Endothelial cell of umbilical vein (primary cell): ENCODE measurements at regions not wholly inside any gene's neighbourhood (a gene's known extent, or its start where the extent isn't known, plus 50 kb on each side); places are given as distances from the start of the nearest gene placed in this dataset.

Experiments
- BruUV-seq: library from RNA; stranded (reverse); fragments of 400-500 nt; replicated peaks from 2 replicates; lab custom pipeline; 2021; lab: Mats Ljungman, UMichigan
- CTCF ChIA-PET: fragments of 300-600, 350-600 bp; sonication (Branson Sonifier 250); formaldehyde crosslinking; loops from one replicate; lab custom pipeline; 2021; ENCODE audit warnings: antibody characterized with exemption, inconsistent platforms; lab: Charles Lee
- POLR2A ChIA-PET: fragments of 300-600, 350-600 bp; sonication (Branson Sonifier 250); formaldehyde crosslinking; loops from one replicate; lab custom pipeline; 2021; ENCODE audit warnings: antibody characterized with exemption, inconsistent platforms; lab: Charles Lee
- DNase-seq: peaks from one replicate; pipeline ENCODE4 v3.0.0-alpha.2; 2011; ENCODE audit warnings: low read depth, low spot score
- FAIRE-seq: peaks from 2 replicates; lab custom pipeline; 2011; peaks lifted over from hg19 to GRCh38; lab: Jason Lieb, UNC
- H2AFZ ChIP-seq: 2 replicates; pipeline ENCODE4 v1.6.0; 2012; ENCODE audit warnings: low read depth, low read length, control low read depth, inconsistent platforms
- H3K27ac ChIP-seq: 2 replicates; pipeline ENCODE4 v1.5.1; 2011; ENCODE audit warnings: low read depth, mild to moderate bottlenecking, control low read depth, low read length, moderate library complexity; ENCODE audit not compliant: insufficient read depth
- H3K27me3 ChIP-seq, 2 experiments: 2 replicates each; pipeline versions ENCODE4 v1.6.0 to v1.6.1; 2011; ENCODE audit warnings: low read length in 2 of 2, mixed read lengths in 1 of 2; ENCODE audit not compliant: control insufficient read depth in 2 of 2, insufficient read depth in 2 of 2
- H3K36me3 ChIP-seq, 2 experiments: 2 replicates in 1 of 2; 3 replicates in 1 of 2; pipeline ENCODE4 v1.5.1; 2011; ENCODE audit warnings: low read length in 2 of 2, mild to moderate bottlenecking in 1 of 2, moderate library complexity in 1 of 2; ENCODE audit not compliant: control insufficient read depth in 2 of 2, insufficient read depth in 2 of 2; ENCODE audit errors: extremely low read depth in 1 of 2
- H3K4me1 ChIP-seq: 3 replicates; pipeline ENCODE4 v1.5.1; 2011; ENCODE audit warnings: mild to moderate bottlenecking, low read length; ENCODE audit not compliant: control insufficient read depth, insufficient read depth; ENCODE audit errors: extremely low read depth
- H3K4me2 ChIP-seq: 2 replicates; pipeline ENCODE4 v1.6.1; 2011; ENCODE audit warnings: low read length, control low read depth, mixed read lengths; ENCODE audit not compliant: insufficient read depth
- H3K4me3 ChIP-seq, 3 experiments: fragments of 200-600 bp in 1 of 3; sonication (generic), shearing (Covaris generic) in 1 of 3; replicated peaks in 1 of 3; 2 replicates each; pipeline ENCODE4 v1.5.1; 2011 to 2016; ENCODE audit warnings: control low read depth in 3 of 3, low read length in 3 of 3, mild to moderate bottlenecking in 2 of 3, inconsistent platforms in 1 of 3, low read depth in 1 of 3, moderate library complexity in 1 of 3; ENCODE audit not compliant: insufficient read depth in 1 of 3
- H3K79me2 ChIP-seq: 2 replicates; pipeline ENCODE4 v1.6.0; 2012; ENCODE audit warnings: low read length, inconsistent platforms; ENCODE audit not compliant: control insufficient read depth, insufficient read depth
- H3K9ac ChIP-seq: replicated peaks from 2 replicates; pipeline ENCODE3; 2011; ENCODE audit warnings: low read length, control low read depth; ENCODE audit not compliant: insufficient read depth; ENCODE audit errors: extremely low read depth
- H3K9me1 ChIP-seq: replicated peaks from 3 replicates; pipeline ENCODE4 v1.6.0; 2011; ENCODE audit warnings: mild to moderate bottlenecking, low read length; ENCODE audit not compliant: control insufficient read depth, insufficient read depth; ENCODE audit errors: extremely low read depth
- H3K9me3 ChIP-seq: replicated peaks from 2 replicates; pipeline ENCODE4 v1.5.1; 2012; ENCODE audit warnings: low read length, inconsistent platforms; ENCODE audit not compliant: control insufficient read depth, insufficient read depth
- H4K20me1 ChIP-seq: replicated peaks from 2 replicates; pipeline ENCODE3; 2011; ENCODE audit warnings: mild to moderate bottlenecking, low read length; ENCODE audit not compliant: control insufficient read depth, insufficient read depth; ENCODE audit errors: extremely low read depth
- CTCF ChIP-seq, 2 donors: IDR thresholded peaks; 1 replicate in 1 of 2; 2 replicates in 1 of 2; pipeline ENCODE4 v1.5.1; 2011; ENCODE audit warnings: low read length in 2 of 2, mild to moderate bottlenecking in 2 of 2, moderate library complexity in 2 of 2, control low read depth in 1 of 2, inconsistent platforms in 1 of 2, low read depth in 1 of 2; ENCODE audit not compliant: insufficient read depth in 1 of 2; ENCODE audit errors: extremely low read depth in 1 of 2
- EZH2 ChIP-seq: IDR thresholded peaks from 2 replicates; pipeline ENCODE4 v1.6.1; 2012; ENCODE audit warnings: borderline replicate concordance, low read depth, mild to moderate bottlenecking, moderate library complexity, low read length, inconsistent platforms; ENCODE audit not compliant: severe bottlenecking
- FOS ChIP-seq: IDR thresholded peaks from 2 replicates; pipeline ENCODE4 v1.6.1; 2011; ENCODE audit warnings: mild to moderate bottlenecking, low read length, moderate library complexity, borderline replicate concordance; ENCODE audit not compliant: insufficient read depth
- GATA2 ChIP-seq: IDR thresholded peaks from 2 replicates; pipeline ENCODE4 v1.7.0; 2011; ENCODE audit warnings: low read depth, mild to moderate bottlenecking, moderate library complexity, mixed read lengths, low read length; ENCODE audit not compliant: insufficient read length, insufficient read depth
- JUN ChIP-seq: IDR thresholded peaks from 2 replicates; pipeline ENCODE4 v1.6.1; 2011; ENCODE audit warnings: borderline replicate concordance, low read depth; ENCODE audit not compliant: insufficient read length, insufficient read depth
- MAX ChIP-seq: IDR thresholded peaks from 2 replicates; pipeline ENCODE4 v1.6.1; 2011; ENCODE audit not compliant: insufficient read depth, insufficient read length
- MYC ChIP-seq: IDR thresholded peaks from one replicate; pipeline ENCODE4 v1.6.1; 2011; ENCODE audit warnings: mild to moderate bottlenecking, low read depth, low read length
- POLR2A ChIP-seq: IDR thresholded peaks from 2 replicates; pipeline ENCODE4 v1.6.1; 2012; ENCODE audit warnings: low read depth, mild to moderate bottlenecking, control low read depth, low read length
- POLR2AphosphoS5 ChIP-seq: IDR thresholded peaks from 2 replicates; pipeline ENCODE4 v1.6.1; 2012; ENCODE audit warnings: low read depth, mild to moderate bottlenecking, control low read depth, low read length, moderate library complexity; ENCODE audit not compliant: insufficient read depth
- dilution Hi-C: fragments of 300-500 bp; cut with MboI; formaldehyde crosslinking; loops from one replicate; pipeline ENCODE4 v1.15.0; 2019; ENCODE audit warnings: low sequenced_read_pairs; ENCODE audit not compliant: extremely low pct_ligation_motif_present
- intact Hi-C: fragments of 100-400 bp; cut with micrococcal nuclease; formaldehyde crosslinking; loops from one replicate; pipeline ENCODE4 v1.10.0; 2022

- H3K27ac ChIP-seq: peak overlapping the region; percentile 91
- intact Hi-C loops (loop anchor here (1.0 kb wide), 8 partner anchors 18 to 153 kb away; no protein-coding TSS in a partner anchor), dilution Hi-C loops (no loop called here)
- H3K4me2 ChIP-seq: peak overlapping the region; percentile 57
- H2AFZ ChIP-seq: no peak overlapping the region
- H3K9ac ChIP-seq: peak overlapping the region; percentile 19
- peaks cover 26% of the 10 kb centered on the region for H3K4me1 ChIP-seq
- H3K36me3 ChIP-seq: no peaks in the 10 kb centered on the region
- no peaks in the 10 kb centered on the region for H3K27me3 ChIP-seq
- FAIRE-seq: no peak
- ChIA-PET POLR2A (interaction anchor here (0.7 to 1.3 kb wide), 6 partner anchors 17 to 165 kb away, joined by 3 to 5 read pairs (median 4); no protein-coding TSS in a partner anchor), CTCF (interaction anchor here (0.7 to 2.0 kb wide), 11 partner anchors 8 to 167 kb away, joined by 3 to 12 read pairs (median 4); no protein-coding TSS in a partner anchor)
- no peaks in the 10 kb centered on the region for H4K20me1 ChIP-seq
- no peaks in the 10 kb centered on the region for H3K79me2 ChIP-seq
- no peaks in the 10 kb centered on the region for H3K9me1 ChIP-seq
- TSS peak; percentile 98 for BruUV-seq
- peak; percentile 44 for DNase-seq
- no peak overlapping the region for H3K4me3 ChIP-seq
- H3K9me3 ChIP-seq: no peaks in the 10 kb centered on the region
- TF ChIP-seq CTCF (IDR thresholded peaks at IDR 0.05; ENCODE audit: extremely low read depth in 1 of 2, insufficient read depth in 1 of 2, low read depth in 1 of 2, low read length in 2 of 2) (no peak), GATA2 (no peak), POLR2AphosphoS5 (no peak), POLR2A (no peak), FOS (no peak), MYC (no peak), JUN (no peak), EZH2 (no peak), MAX (no peak)
Observed at GRCh38 chr7:116425647-116426209, 73.8 kb upstream of the CAV2 start.
